SIG-M5 (cell line): ENCODE measurements at regions not wholly inside any gene's neighbourhood (a gene's known extent, or its start where the extent isn't known, plus 50 kb on each side); places are given as distances from the start of the nearest gene placed in this dataset.

Experiments used
- DNase-seq: peaks from one replicate; lab custom pipeline; 2025; lab: John Stamatoyannopoulos, UW

DNA sequence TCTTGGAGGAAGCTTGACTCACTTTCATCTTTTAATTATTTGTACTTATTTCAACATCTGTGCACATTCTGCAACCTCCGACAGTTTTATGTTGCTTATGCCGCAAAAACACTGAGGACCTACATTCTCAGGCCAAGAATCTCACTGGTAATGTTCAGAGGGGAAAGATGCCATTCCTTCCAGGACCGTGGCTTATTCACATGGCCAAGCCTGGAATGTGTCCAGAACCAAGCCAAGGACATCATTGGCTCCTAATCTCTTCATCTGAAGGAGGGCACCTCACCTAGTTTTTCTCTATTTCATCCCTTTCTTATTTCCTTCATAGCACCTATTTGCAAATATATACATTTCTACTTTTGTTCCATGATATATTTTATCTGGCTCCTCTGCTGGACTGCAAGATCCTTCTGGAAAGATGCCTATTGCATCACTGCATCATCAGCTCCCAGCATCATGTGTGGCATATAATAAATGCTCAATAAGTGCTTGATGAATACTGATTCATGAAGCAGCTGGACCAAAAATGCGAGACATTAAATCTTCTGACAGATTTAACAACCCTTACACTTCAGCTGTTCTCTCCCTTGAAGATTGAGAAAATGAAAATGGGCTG is 377.1 kb downstream of the TNS1 start:
- DNase-seq: no peak

GRCh38 chr2:217623281-217623912 is 379.4 kb downstream of the TNS1 start:
- DNase-seq: no peak

- DNase-seq: no peak
Measured at GRCh38 chr2:217622205-217623060, 380.4 kb downstream of the TNS1 start.

DNA sequence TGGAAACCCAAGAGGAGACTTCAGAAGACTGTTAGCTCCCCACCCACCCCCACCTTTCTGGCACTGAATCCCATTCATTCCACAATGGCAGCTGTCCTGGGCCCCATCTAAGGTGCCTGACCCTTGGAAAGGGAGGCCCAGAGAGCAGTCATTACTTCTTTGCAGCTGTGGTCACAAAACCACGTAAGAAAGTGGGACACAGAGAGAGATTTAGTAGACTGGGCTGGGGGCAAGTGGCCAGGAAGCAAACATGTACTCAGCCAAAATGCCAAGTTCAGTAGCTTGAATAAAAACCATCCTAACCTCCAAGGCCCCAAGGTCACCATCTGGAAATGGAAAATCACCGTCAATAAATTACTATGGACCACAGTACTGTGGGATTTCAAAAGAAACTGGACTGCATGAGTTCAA is 381.4 kb downstream of the TNS1 start:
- no peak for DNase-seq

DNA sequence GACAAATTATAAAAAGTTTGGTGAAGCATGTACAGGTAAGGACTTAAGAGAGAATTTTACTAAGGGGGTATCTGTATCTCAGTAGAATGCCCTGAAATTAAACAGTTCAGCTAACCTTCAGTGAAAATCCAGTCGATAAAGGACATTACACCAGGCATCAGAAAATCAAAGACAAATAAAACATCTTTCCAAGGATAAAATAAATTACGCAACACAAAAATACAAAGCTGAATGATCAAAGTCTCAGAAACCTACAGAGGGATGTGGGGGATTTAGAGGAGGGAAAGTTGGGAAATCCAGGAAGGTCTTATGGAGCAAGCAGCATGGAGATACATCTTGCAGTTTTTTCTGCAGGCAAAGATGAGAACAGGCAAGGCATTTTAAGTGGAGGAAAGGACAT is 384.1 kb downstream of the TNS1 start:
- DNase-seq: no peak

DNA sequence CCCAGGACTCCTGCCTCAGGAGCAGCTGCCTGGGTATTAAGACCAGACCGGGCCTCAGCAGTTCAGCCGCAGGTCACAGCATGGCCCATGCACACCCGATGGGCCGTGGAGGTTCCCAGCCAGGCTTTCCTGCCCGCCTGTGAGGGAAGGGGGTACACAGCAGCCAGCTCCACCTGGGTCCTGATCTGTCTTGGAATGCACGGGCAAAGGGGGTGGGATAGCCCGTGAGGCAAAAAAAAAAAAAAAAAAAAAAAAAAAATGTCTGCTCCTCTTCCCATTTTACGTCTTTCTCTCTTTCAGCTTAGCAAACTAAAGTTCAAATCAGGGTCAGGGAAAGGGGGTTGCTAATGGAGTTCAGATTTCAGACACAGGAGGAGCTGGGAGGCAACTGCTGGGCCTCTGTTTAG is 385.2 kb downstream of the TNS1 start:
- DNase-seq: no peak

GRCh38 chr2:217616936-217617335 is 385.9 kb downstream of the TNS1 start:
- DNase-seq: no peak

DNA sequence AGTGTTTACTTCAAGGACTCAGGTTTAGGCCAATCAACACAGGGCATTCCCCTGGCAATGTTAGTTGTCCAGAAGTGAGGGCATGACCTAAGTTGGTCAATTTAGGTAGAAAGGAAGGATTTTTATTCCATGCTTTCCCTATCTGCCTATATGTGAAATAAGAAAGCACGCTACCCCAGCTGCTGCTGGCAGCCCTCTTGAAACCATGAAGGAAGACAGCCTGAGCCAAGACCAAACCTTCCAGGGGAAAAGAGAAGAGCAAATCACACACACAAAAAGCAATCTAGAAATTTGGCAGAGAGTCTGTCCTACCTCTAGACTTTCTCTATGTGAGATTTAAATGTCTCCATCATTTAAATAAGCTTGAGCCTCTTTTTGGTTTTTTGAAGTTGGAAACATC is 387.6 kb downstream of the TNS1 start:
- DNase-seq: no peak

GRCh38 chr2:217614498-217614897 is 388.3 kb downstream of the TNS1 start:
- no peak for DNase-seq

- no peak for DNase-seq
Measured at GRCh38 chr2:217614096-217614495, 388.7 kb downstream of the TNS1 start.

DNA sequence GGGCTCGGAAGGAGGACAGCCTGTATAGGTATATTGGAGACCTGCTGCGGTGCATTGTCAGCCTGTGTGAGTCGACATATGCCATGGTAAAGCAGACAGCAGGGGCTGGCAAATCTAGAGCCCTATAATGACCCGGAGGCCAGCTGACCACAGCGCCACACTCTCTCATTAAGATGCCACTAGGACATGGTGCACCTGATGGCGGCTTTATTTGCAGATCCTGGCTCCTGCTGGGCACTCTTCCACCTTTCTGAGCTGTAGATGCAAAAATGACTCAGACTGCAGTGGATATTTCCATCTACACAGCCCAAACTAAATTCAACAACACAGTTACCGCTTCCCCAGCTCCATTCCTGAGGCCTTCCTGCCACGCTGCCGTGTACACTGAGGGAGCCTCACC is 389.9 kb downstream of the TNS1 start:
- no peak for DNase-seq

DNA sequence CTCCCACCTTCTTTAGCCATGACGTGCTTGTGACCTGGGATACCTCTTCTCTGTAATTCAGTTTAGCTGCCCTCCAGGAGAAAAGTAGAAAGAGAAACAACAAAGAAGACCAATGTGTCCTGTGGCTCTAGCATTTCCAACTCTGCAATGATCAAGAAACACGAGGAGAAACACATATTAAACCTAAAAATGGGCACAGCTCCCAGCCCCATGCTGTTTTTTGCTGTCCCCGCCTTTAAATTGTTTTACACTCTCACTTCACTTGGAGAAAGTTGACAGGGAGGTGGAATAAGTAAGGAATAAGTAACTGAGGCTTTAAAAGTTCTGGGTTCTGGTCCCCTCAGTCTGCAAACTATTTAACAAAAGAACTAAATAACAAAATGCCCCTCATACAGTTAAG is 390.6 kb downstream of the TNS1 start:
- no peak for DNase-seq

DNA sequence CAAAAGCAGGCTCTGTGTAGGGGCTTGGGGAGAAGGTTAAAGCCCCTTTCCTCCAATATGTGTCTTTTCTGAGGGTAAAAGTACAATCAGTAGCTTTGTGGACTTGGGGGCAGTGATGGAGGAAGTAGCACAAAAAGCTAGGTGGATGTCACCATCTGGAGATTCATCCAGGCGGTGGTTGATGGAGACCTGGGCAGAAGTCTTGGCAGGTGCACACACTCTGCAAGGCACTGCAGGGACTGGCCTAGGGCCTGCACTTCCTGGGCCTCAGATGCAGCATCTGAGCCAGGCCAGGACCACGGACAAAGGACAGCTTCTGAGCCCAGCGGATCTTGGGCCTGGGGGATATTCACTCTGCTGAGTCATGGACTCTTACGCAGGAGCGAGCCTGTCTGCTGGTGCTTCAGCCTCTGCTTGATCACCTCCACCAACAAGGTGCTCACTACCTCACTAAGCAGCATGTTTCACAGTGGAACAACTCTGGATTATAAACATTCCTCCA is 391.1 kb downstream of the TNS1 start:
- no peak for DNase-seq

GRCh38 chr2:217611056-217611455 is 391.7 kb downstream of the TNS1 start:
- DNase-seq: no peak

- DNase-seq: no peak
Measured at GRCh38 chr2:217610401-217610814, 392.4 kb downstream of the TNS1 start.

GRCh38 chr2:217609952-217610351 is 392.8 kb downstream of the TNS1 start:
- DNase-seq: no peak

DNA sequence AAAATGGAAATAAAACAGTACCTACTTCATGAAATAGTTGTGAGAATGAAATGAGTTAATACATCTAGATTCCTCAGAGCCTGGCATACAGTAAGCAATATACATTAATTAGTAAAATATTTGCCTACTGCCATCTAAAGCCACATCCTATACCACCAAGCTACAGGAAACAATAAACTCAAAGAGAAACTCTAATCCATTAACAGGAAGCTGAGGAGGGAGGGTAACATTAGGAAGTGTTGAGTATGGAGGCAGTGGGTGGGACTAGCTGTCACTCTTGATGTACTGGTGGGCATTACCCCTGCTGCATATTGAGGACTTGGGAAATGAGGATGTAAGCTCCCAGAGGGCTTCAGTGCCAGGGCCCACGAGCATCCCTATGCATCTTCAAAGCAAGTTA is 396.5 kb downstream of the TNS1 start:
- no peak for DNase-seq

GRCh38 chr2:217604527-217605194 is 398.1 kb downstream of the TNS1 start:
- DNase-seq: no peak

- DNase-seq: no peak
Measured at GRCh38 chr2:217601601-217602000, 401.2 kb downstream of the TNS1 start.

DNA sequence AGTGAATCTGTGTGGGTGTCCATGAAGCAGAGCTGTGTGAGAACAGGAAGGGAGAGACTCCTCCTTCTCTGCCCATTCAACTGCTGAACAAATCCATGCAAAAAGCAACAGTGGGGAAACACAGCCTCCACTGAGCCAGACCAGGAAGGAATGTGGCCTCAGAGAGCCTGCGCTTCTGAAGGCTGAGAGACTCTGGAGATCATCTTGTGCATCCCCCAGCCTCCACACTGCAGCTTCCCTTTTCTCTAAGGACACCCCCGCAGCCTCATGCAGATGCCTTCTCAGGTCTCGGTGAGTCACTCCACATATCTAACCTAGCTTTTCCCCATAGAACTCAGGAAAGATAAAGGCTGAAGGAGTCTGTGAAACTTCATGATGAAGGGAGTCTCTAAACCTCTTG is 402.9 kb downstream of the TNS1 start:
- no peak for DNase-seq

GRCh38 chr2:217597681-217598080 is 405.1 kb downstream of the TNS1 start:
- no peak for DNase-seq

- no peak for DNase-seq
Measured at GRCh38 chr2:217597145-217597544, 405.6 kb downstream of the TNS1 start.
